Panc1 (cell line): ENCODE measurements at regions not wholly inside any gene's neighbourhood (a gene's known extent, or its start where the extent isn't known, plus 50 kb on each side); places are given as distances from the start of the nearest gene placed in this dataset.

Source experiments
- ATAC-seq: fragments of 200-7000 bp; cut with Tn5 transposase; 2 replicates; pipeline ENCODE4 v1.9.1; 2020; ENCODE audit warnings: mild to moderate bottlenecking, moderate library complexity
- BruUV-seq: library from RNA; stranded (reverse); fragments of 400-500 nt; replicated peaks from 2 replicates; lab custom pipeline; 2021; lab: Mats Ljungman, UMichigan
- CTCF ChIA-PET: fragments of 300-600 bp; sonication (Branson Sonifier 250); formaldehyde crosslinking; loops from one replicate; lab custom pipeline; 2022; ENCODE audit warnings: antibody characterized with exemption; lab: Charles Lee
- POLR2A ChIA-PET: fragments of 300-600 bp; sonication (Branson Sonifier 250); formaldehyde crosslinking; loops from one replicate; lab custom pipeline; 2022; ENCODE audit warnings: antibody characterized with exemption; lab: Charles Lee
- DNase-seq: peaks from one replicate; pipeline ENCODE4 v3.0.0-alpha.2; 2010; ENCODE audit warnings: low read depth, low spot score
- H3K27ac ChIP-seq: 2 replicates; pipeline ENCODE4 v1.5.1; 2011; ENCODE audit warnings: mild to moderate bottlenecking, low read length, inconsistent platforms
- H3K27me3 ChIP-seq: fragments of 200-500 bp; sonication (Bioruptor generic); 2 replicates; pipeline ENCODE4 v1.6.0; 2014; ENCODE audit warnings: low read length, inconsistent platforms; ENCODE audit not compliant: control insufficient read depth, insufficient read depth
- H3K36me3 ChIP-seq: fragments of 200-500 bp; sonication (Bioruptor generic); 2 replicates; pipeline ENCODE4 v1.5.1; 2014; ENCODE audit warnings: inconsistent platforms, mild to moderate bottlenecking, low read length, moderate library complexity; ENCODE audit not compliant: control insufficient read depth, insufficient read depth
- H3K4me1 ChIP-seq: 2 replicates; pipeline ENCODE4 v1.5.1; 2011; ENCODE audit warnings: inconsistent platforms, mild to moderate bottlenecking, low read length, moderate library complexity; ENCODE audit not compliant: control insufficient read depth, insufficient read depth
- H3K4me3 ChIP-seq, 2 experiments: 2 replicates each; pipeline ENCODE4 v1.5.1; 2011 to 2012; ENCODE audit warnings: low read depth in 2 of 2, low read length in 2 of 2, mild to moderate bottlenecking in 2 of 2, inconsistent platforms in 1 of 2, moderate library complexity in 1 of 2
- H3K9me3 ChIP-seq: fragments of 200-500 bp; sonication (Bioruptor generic); 2 replicates; pipeline ENCODE4 v1.5.1; 2014; ENCODE audit warnings: low read depth, mild to moderate bottlenecking, inconsistent platforms, low read length, moderate library complexity; ENCODE audit not compliant: control insufficient read depth, insufficient read depth
- POLR2AphosphoS5 ChIP-seq: IDR thresholded peaks from 2 replicates; pipeline ENCODE4 v1.6.1; 2012; ENCODE audit warnings: mild to moderate bottlenecking, low read depth, low read length, moderate library complexity
- SIN3A ChIP-seq: IDR thresholded peaks from 2 replicates; pipeline ENCODE4 v1.6.1; 2012; ENCODE audit warnings: low read depth, mild to moderate bottlenecking, low read length, moderate library complexity, borderline replicate concordance; ENCODE audit not compliant: insufficient read depth
- TCF7L2 ChIP-seq: IDR thresholded peaks from 2 replicates; pipeline ENCODE4 v1.6.1; 2011; ENCODE audit warnings: mild to moderate bottlenecking, low read depth, low read length, inconsistent platforms
- in situ Hi-C: cut with HindIII; loops from 2 replicates; pipeline ENCODE4 v1.10.0; 2016; ENCODE audit warnings: low sequenced_read_pairs, low pct_unique_long_range_greater_than_20kb
- intact Hi-C: fragments of 100-400 bp; cut with micrococcal nuclease; formaldehyde crosslinking; loops from one replicate; pipeline ENCODE4 v1.10.0; 2022; ENCODE audit not compliant: unreplicated experiment
- TF ChIP-seq, protein P1 (sequence below), 2 experiments: IDR thresholded peaks; 2 replicates each; pipeline ENCODE4 v1.6.1; 2011 to 2012; ENCODE audit warnings: low read depth in 2 of 2, control low read depth in 1 of 2, low read length in 1 of 2, mild to moderate bottlenecking in 1 of 2, moderate library complexity in 1 of 2; ENCODE audit not compliant: insufficient read depth in 1 of 2
- TF ChIP-seq, protein P2 (sequence below): fragments of 450-650 bp; IDR thresholded peaks from 2 replicates; pipeline ENCODE4 v1.5.1; 2017; ENCODE audit warnings: mild to moderate bottlenecking

DNA sequence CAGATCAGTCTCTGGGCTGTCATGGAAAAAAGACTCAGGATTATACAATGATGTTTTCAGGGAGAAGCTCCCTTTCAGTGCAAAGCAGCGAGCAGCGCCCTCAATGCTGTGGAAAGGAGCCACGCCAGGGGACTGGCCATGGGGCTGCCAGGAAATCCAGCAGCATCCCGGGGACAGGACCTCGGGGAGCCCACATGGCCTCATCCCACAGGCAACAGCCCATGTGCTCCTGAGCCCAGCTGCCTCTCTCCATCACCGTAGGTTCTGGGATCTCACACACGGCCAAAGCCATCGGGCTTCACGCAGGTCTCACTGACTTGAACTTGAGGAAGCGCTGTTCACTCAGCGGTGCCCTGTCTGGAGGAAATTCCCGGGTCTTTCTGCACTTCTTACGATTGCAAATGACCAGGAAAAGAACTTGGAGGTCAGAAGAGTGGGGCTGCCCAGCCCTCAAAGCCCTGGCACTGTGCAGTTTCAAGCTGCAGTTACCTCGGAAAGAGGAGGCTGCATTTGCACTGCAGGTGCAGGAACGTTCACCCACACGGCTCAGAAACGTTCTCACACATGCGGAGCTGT, 125.9 kb upstream of the THBS2 start:
- BruUV-seq, result no TSS peak
- DNase-seq (no peak), ATAC-seq (no peak)
- ChIA-PET POLR2A (no interaction called here), CTCF (no interaction called here)
- Histone ChIP-seq H3K4me1 (no peaks in the 10 kb centered on the region), H3K9me3 (peaks cover 22% of the 10 kb centered on the region; the same call in 1 of the 2 replicates), H3K27ac (no peak overlapping the region), H3K4me3 (no peak overlapping the region), H3K27me3 (no peaks in the 10 kb centered on the region), H3K36me3 (no peaks in the 10 kb centered on the region)
- in situ Hi-C loops, result no loop called here
- intact Hi-C loops, result no loop called here
- TF ChIP-seq, protein P1, sequence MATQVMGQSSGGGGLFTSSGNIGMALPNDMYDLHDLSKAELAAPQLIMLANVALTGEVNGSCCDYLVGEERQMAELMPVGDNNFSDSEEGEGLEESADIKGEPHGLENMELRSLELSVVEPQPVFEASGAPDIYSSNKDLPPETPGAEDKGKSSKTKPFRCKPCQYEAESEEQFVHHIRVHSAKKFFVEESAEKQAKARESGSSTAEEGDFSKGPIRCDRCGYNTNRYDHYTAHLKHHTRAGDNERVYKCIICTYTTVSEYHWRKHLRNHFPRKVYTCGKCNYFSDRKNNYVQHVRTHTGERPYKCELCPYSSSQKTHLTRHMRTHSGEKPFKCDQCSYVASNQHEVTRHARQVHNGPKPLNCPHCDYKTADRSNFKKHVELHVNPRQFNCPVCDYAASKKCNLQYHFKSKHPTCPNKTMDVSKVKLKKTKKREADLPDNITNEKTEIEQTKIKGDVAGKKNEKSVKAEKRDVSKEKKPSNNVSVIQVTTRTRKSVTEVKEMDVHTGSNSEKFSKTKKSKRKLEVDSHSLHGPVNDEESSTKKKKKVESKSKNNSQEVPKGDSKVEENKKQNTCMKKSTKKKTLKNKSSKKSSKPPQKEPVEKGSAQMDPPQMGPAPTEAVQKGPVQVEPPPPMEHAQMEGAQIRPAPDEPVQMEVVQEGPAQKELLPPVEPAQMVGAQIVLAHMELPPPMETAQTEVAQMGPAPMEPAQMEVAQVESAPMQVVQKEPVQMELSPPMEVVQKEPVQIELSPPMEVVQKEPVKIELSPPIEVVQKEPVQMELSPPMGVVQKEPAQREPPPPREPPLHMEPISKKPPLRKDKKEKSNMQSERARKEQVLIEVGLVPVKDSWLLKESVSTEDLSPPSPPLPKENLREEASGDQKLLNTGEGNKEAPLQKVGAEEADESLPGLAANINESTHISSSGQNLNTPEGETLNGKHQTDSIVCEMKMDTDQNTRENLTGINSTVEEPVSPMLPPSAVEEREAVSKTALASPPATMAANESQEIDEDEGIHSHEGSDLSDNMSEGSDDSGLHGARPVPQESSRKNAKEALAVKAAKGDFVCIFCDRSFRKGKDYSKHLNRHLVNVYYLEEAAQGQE (IDR thresholded peaks at IDR 0.05; ENCODE audit: insufficient read depth in 1 of 2, low read depth in 2 of 2, low read length in 1 of 2), result no peak
- no peak for TF ChIP-seq SIN3A
- no peak for TF ChIP-seq TCF7L2
- no peak for TF ChIP-seq POLR2AphosphoS5
- TF ChIP-seq, protein P2, sequence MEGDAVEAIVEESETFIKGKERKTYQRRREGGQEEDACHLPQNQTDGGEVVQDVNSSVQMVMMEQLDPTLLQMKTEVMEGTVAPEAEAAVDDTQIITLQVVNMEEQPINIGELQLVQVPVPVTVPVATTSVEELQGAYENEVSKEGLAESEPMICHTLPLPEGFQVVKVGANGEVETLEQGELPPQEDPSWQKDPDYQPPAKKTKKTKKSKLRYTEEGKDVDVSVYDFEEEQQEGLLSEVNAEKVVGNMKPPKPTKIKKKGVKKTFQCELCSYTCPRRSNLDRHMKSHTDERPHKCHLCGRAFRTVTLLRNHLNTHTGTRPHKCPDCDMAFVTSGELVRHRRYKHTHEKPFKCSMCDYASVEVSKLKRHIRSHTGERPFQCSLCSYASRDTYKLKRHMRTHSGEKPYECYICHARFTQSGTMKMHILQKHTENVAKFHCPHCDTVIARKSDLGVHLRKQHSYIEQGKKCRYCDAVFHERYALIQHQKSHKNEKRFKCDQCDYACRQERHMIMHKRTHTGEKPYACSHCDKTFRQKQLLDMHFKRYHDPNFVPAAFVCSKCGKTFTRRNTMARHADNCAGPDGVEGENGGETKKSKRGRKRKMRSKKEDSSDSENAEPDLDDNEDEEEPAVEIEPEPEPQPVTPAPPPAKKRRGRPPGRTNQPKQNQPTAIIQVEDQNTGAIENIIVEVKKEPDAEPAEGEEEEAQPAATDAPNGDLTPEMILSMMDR, result no peak

DNA sequence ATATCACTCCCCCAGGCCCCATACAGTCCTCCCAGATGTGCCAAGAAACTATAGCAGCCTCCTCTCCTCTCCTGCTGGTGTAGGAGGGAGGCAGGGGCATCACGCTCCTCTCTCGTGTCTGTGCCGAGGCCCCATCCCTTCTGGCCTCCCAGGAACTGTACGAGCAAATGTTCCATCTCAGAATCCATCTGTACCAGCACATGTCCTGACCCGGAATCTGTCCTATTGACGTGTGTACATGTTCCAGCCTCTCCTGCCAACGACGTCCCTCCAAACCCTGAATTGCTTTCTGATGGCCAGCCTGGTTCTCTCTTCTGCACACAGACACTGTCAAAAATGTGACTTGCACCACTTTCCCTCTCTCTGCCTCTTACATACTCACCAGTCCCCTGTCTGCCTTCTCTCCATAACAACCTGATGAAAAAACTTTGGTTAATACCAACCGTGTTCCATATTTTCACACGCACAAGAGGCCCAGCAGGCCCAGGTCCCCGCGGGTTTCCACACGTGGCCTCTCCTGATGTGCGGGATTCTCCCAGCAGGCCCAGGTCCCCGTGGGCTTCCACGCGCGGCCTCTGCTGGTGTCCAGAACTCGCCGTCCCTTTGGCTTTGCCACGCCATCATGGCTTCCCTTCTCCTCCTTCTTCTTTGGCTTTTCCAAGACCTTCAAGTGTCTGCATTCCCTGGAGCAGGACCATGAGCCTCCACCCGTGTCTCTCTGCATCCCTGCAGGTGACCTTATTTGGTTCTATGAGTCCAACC, 125.2 kb upstream of the THBS2 start:
- ChIA-PET CTCF (no interaction called here), POLR2A (no interaction called here)
- Histone ChIP-seq H3K4me1 (no peaks in the 10 kb centered on the region), H3K27me3 (no peaks in the 10 kb centered on the region), H3K36me3 (no peaks in the 10 kb centered on the region), H3K9me3 (peaks cover 27% of the 10 kb centered on the region; the same call in 1 of the 2 replicates), H3K27ac (no peak overlapping the region), H3K4me3 (no peak overlapping the region)
- DNase-seq, result no peak
- TF ChIP-seq, protein P1 (IDR thresholded peaks at IDR 0.05; ENCODE audit: insufficient read depth in 1 of 2, low read depth in 2 of 2, low read length in 1 of 2), result no peak
- TF ChIP-seq SIN3A, result no peak
- no peak for TF ChIP-seq POLR2AphosphoS5
- TF ChIP-seq, protein P2, result no peak
- no peak for TF ChIP-seq TCF7L2
- intact Hi-C loops (no loop called here), in situ Hi-C loops (no loop called here)
- BruUV-seq, result no TSS peak
- ATAC-seq, result no peak
